ENCODE measurements at regions not wholly inside any gene's neighbourhood (a gene's known extent, or its start where the extent isn't known, plus 50 kb on each side); places are given as distances from the start of the nearest gene placed in this dataset.

- Histone ChIP-seq H3K36me3 (no peaks in the 10 kb centered on the region), H3K4me3 (no peak overlapping the region), H3K9me3 (no peaks in the 10 kb centered on the region), H3K27ac (no peak overlapping the region), H3K4me1 (no peaks in the 10 kb centered on the region), H3K27me3 (no peaks in the 10 kb centered on the region)
- DNase-seq, result no peak
- TF ChIP-seq CTCF (IDR thresholded peaks at IDR 0.05), result no peak
- TF ChIP-seq EP300 (IDR thresholded peaks at IDR 0.05), result no peak
- TF ChIP-seq POLR2AphosphoS5 (IDR thresholded peaks at IDR 0.05), result no peak
- TF ChIP-seq POLR2A (IDR thresholded peaks at IDR 0.05), result no peak
- intact Hi-C loops (cut with DNase I), result no loop called here
Observed at GRCh38 chr16:72626623-72627022, 421.3 kb downstream of the ZFHX3 start.

- intact Hi-C loops (cut with DNase I), result no loop called here
- Histone ChIP-seq H3K27me3 (no peaks in the 10 kb centered on the region), H3K27ac (no peak overlapping the region), H3K4me1 (no peaks in the 10 kb centered on the region), H3K4me3 (no peak overlapping the region), H3K36me3 (no peaks in the 10 kb centered on the region), H3K9me3 (no peaks in the 10 kb centered on the region)
- no peak for DNase-seq
- 88 to 90% methylated on average over 3 of the region's 3 CpGs for WGBS, 2 donors
- TF ChIP-seq CTCF (IDR thresholded peaks at IDR 0.05) (no peak), POLR2AphosphoS5 (IDR thresholded peaks at IDR 0.05) (no peak), POLR2A (IDR thresholded peaks at IDR 0.05) (no peak), EP300 (IDR thresholded peaks at IDR 0.05) (no peak)
Observed at GRCh38 chr16:72621651-72622050, 426.3 kb downstream of the ZFHX3 start.

GRCh38 chr16:72620853-72621252 lies 427.1 kb downstream of the ZFHX3 start:
- Histone ChIP-seq H3K4me3 (no peak overlapping the region), H3K27me3 (no peaks in the 10 kb centered on the region), H3K9me3 (no peaks in the 10 kb centered on the region), H3K27ac (no peak overlapping the region), H3K4me1 (no peaks in the 10 kb centered on the region), H3K36me3 (no peaks in the 10 kb centered on the region)
- intact Hi-C loops (cut with DNase I), result no loop called here
- no peak for DNase-seq
- 58 to 86% methylated on average over 2 of the region's 2 CpGs for WGBS, 2 donors
- TF ChIP-seq CTCF (IDR thresholded peaks at IDR 0.05) (no peak), EP300 (IDR thresholded peaks at IDR 0.05) (no peak), POLR2A (IDR thresholded peaks at IDR 0.05) (no peak), POLR2AphosphoS5 (IDR thresholded peaks at IDR 0.05) (no peak)

GRCh38 chr16:72620348-72620747 lies 427.6 kb downstream of the ZFHX3 start:
- no peaks in the 10 kb centered on the region for H3K9me3 ChIP-seq
- intact Hi-C loops (cut with DNase I), result no loop called here
- H3K27ac ChIP-seq, result no peak overlapping the region
- no peaks in the 10 kb centered on the region for H3K4me1 ChIP-seq
- H3K4me3 ChIP-seq, result no peak overlapping the region
- no peak for DNase-seq
- WGBS, 2 donors, result 95 to 96% methylated on average over 4 of the region's 4 CpGs
- no peaks in the 10 kb centered on the region for H3K27me3 ChIP-seq
- no peak for TF ChIP-seq EP300 (IDR thresholded peaks at IDR 0.05)
- no peak for TF ChIP-seq POLR2AphosphoS5 (IDR thresholded peaks at IDR 0.05)
- no peak for TF ChIP-seq CTCF (IDR thresholded peaks at IDR 0.05)
- no peak for TF ChIP-seq POLR2A (IDR thresholded peaks at IDR 0.05)
- H3K36me3 ChIP-seq, result no peaks in the 10 kb centered on the region

- no peak overlapping the region for H3K4me3 ChIP-seq
- H3K27ac ChIP-seq, result no peak overlapping the region
- peaks cover 0 to 17% (median 9%) of the 10 kb centered on the region in 4 donors for H3K4me1 ChIP-seq
- intact Hi-C loops (cut with DNase I), result no loop called here
- TF ChIP-seq EP300 (IDR thresholded peaks at IDR 0.05) (no peak), POLR2A (IDR thresholded peaks at IDR 0.05) (no peak), CTCF (IDR thresholded peaks at IDR 0.05) (no peak), POLR2AphosphoS5 (IDR thresholded peaks at IDR 0.05) (no peak)
- no peak for DNase-seq
- H3K9me3 ChIP-seq, result no peaks in the 10 kb centered on the region
- H3K36me3 ChIP-seq, result no peaks in the 10 kb centered on the region
- 92 to 93% methylated on average over 4 of the region's 4 CpGs for WGBS, 2 donors
- H3K27me3 ChIP-seq, result no peaks in the 10 kb centered on the region
Observed at GRCh38 chr16:72615856-72616255, 432.1 kb downstream of the ZFHX3 start.

Data from sigmoid colon (tissue), 6 donors.